ENCODE measurements at regions not wholly inside any gene's neighbourhood (a gene's known extent, or its start where the extent isn't known, plus 50 kb on each side); places are given as distances from the start of the nearest gene placed in this dataset.

DNA sequence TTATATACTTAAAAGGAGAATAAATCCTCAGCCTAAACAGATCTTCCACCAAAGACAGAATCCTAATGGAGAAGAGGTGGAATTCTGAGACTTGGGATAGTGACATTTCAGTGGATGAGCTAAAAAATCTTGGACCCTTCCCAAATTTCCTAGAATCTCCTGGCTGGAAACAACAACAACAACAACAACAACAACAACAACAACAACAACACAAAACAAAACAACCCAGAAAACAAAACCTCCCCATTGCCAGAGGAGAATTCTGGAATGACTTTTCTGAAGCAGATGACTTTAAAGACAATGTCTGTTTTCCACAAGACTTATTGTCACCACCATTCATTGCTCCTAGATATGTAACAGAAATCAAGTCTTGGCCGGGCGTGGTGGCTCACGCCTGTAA is 322.1 kb downstream of the ARL4A start:
- no peak for TF ChIP-seq CTCF (IDR thresholded peaks at IDR 0.05)
- TF ChIP-seq POLR2AphosphoS5 (IDR thresholded peaks at IDR 0.05) = no peak
- no peak for TF ChIP-seq EP300 (IDR thresholded peaks at IDR 0.05)
